GM18511 (cell line): ENCODE measurements at regions not wholly inside any gene's neighbourhood (a gene's known extent, or its start where the extent isn't known, plus 50 kb on each side); places are given as distances from the start of the nearest gene placed in this dataset.
"Not testable (repeated sequence)": the region's sequence is repeated elsewhere in the genome, so short reads cannot be mapped to it uniquely, and the experiment has no call there.

Source experiments
- ATAC-seq: cut with Tn5 transposase; IDR thresholded peaks from one replicate; pipeline ENCODE4 v1.9.1; 2021; ENCODE audit warnings: mild to moderate bottlenecking, moderate library complexity; ENCODE audit not compliant: unreplicated experiment

- no peak for ATAC-seq
Observed at GRCh38 chr1:219560856-219561255, 52.0 kb downstream of the ZC3H11B start.

GRCh38 chr1:219559899-219560298 is 53.0 kb downstream of the ZC3H11B start:
- no peak for ATAC-seq

GRCh38 chr1:219555806-219556205 is 57.1 kb downstream of the ZC3H11B start:
- no peak for ATAC-seq

- peak; percentile 36 for ATAC-seq
Observed at GRCh38 chr1:219555031-219555692, 57.7 kb downstream of the ZC3H11B start.

- ATAC-seq, result no peak
Observed at GRCh38 chr1:219553934-219554502, 58.9 kb downstream of the ZC3H11B start.

GRCh38 chr1:219550201-219550600 is 62.7 kb downstream of the ZC3H11B start:
- ATAC-seq, result no peak

GRCh38 chr1:219549215-219549614 is 63.7 kb downstream of the ZC3H11B start:
- ATAC-seq, result no peak

- no peak for ATAC-seq
Observed at GRCh38 chr1:219548386-219548785, 64.5 kb downstream of the ZC3H11B start.

GRCh38 chr1:219545756-219546155 is 67.1 kb downstream of the ZC3H11B start:
- ATAC-seq, result not testable (repeated sequence)

GRCh38 chr1:219544163-219544846 is 68.6 kb downstream of the ZC3H11B start:
- no peak for ATAC-seq

- no peak for ATAC-seq
Observed at GRCh38 chr1:219542828-219543518, 69.9 kb downstream of the ZC3H11B start.

GRCh38 chr1:219541946-219542345 is 71.0 kb downstream of the ZC3H11B start:
- ATAC-seq, result no peak

- no peak for ATAC-seq
Observed at GRCh38 chr1:219539645-219540254, 73.2 kb downstream of the ZC3H11B start.

GRCh38 chr1:219538886-219539285 is 74.0 kb downstream of the ZC3H11B start:
- ATAC-seq, result no peak

- no peak for ATAC-seq
Observed at GRCh38 chr1:219537223-219537631, 75.7 kb downstream of the ZC3H11B start.

GRCh38 chr1:219536038-219536437 is 76.9 kb downstream of the ZC3H11B start:
- no peak for ATAC-seq

- no peak for ATAC-seq
Observed at GRCh38 chr1:219534991-219535390, 77.9 kb downstream of the ZC3H11B start.

GRCh38 chr1:219533280-219533679 is 79.6 kb downstream of the ZC3H11B start:
- ATAC-seq, result no peak

- ATAC-seq, result no peak
Observed at GRCh38 chr1:219529116-219529515, 83.8 kb downstream of the ZC3H11B start.

- no peak for ATAC-seq
Observed at GRCh38 chr1:219528633-219529032, 84.3 kb downstream of the ZC3H11B start.

- no peak for ATAC-seq
Observed at GRCh38 chr1:219527994-219528393, 84.9 kb downstream of the ZC3H11B start.
